GM19395 (cell line): ENCODE measurements at regions not wholly inside any gene's neighbourhood (a gene's known extent, or its start where the extent isn't known, plus 50 kb on each side); places are given as distances from the start of the nearest gene placed in this dataset.
"Not testable (repeated sequence)": the region's sequence is repeated elsewhere in the genome, so short reads cannot be mapped to it uniquely, and the experiment has no call there.

ENCODE experiments used
- ATAC-seq: cut with Tn5 transposase; IDR thresholded peaks from one replicate; pipeline ENCODE4 v1.9.1; 2021; ENCODE audit warnings: mild to moderate bottlenecking, moderate library complexity; ENCODE audit not compliant: unreplicated experiment

DNA sequence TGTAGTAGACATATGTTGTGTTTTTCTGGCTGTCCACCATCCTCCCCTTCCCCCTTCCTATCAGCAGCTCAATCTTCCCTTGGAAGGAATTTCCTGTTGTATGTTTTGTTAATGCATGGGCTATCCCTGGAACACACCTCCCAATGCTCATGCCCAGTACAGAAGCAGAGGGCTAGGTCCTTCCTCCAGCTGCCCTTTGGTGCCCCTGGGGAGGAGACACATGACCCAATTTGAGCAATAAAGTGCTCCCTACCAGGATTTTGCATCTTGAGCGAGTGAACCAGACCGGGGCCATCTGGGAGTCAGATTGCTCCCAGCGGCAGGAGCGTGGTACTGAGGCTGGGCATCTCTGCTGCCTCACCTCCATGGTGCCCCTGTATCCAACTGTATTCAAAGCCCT lies 141.5 kb upstream of the MED13 start:
- ATAC-seq = no peak

- not testable (repeated sequence) for ATAC-seq
Observed at GRCh38 chr17:62197156-62197555, 132.1 kb upstream of the MED13 start.

DNA sequence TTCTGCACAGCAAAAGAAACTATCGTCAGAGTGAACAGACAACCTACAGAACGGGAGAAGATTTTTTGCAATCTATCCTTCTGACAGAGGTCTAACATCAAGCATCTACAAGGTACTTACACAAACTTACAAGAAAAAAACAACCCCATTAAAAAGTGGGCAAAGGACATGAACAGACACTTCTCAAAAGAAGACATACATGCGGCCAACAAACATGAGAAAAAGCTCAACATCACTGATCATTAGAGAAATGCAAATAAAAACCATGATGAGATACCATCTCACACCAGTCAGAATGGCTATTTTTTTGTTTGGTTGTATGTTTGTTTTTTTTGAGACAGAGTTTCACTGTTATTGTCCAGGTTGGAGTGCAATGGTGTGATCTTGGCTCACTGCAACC lies 131.5 kb upstream of the MED13 start:
- not testable (repeated sequence) for ATAC-seq

DNA sequence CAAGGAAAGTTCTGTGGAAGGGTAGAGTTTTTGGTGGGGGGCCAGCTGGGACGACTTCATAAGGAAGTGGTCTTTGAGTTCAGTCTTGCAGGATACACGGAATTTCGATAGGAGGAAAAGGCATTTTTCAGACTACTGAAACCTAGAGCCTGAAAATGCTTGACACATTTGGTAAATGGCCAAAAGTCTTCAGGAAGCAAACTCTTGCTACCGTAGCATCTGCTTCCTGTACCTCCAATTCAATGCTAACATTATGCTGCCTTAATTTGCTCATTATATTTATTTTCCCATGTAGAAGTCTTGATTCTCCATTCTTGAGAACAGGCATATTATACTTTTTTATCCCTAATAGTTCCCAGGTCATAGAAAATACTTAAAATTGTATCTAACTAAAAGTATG lies 129.3 kb upstream of the MED13 start:
- ATAC-seq = no peak

- ATAC-seq = no peak
Observed at GRCh38 chr17:62193249-62193648, 128.2 kb upstream of the MED13 start.

GRCh38 chr17:62191390-62192361 lies 126.6 kb upstream of the MED13 start:
- ATAC-seq = no peak

DNA sequence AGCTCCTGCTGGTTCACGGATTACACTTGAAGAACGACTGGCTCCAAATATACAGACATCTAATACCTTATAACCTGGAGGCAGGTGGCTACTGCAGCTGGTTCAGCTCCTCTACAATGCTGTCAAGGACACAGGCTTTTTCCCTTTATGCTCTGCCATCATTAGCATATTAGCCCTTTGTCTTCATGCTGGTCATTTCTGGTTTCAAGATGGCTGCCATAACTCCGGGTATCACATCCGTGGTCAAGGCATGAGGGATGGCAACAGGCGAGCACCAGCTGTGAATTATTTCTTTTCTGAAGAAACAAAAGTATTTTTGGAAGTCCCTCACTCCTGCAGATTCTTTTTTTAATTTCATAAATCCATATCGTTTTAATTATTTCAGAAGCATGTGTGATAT lies 124.3 kb upstream of the MED13 start:
- no peak for ATAC-seq

DNA sequence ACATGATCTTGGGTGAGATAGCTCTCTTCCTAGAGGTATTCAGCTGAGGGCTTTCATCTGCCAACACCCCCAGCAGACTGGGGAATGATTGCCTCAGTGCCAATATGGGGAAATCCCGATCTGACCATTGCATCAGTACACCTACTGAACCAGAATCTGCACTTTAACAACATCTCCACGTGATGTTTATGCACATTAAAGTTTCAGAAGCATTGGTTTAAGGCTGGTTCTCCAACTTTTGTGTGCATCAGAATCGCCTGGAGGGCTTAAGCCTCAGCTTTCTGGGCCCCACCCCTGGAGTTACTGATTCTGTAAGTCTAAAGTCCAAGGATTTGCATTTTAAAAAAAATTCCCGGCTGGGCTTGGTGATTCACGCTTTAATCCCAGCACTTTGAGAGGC lies 123.6 kb upstream of the MED13 start:
- no peak for ATAC-seq

GRCh38 chr17:62187681-62188080 lies 122.6 kb upstream of the MED13 start:
- ATAC-seq = no peak

- no peak for ATAC-seq
Observed at GRCh38 chr17:62186841-62187240, 121.8 kb upstream of the MED13 start.

- ATAC-seq = no peak
Observed at GRCh38 chr17:62180772-62181171, 115.7 kb upstream of the MED13 start.

DNA sequence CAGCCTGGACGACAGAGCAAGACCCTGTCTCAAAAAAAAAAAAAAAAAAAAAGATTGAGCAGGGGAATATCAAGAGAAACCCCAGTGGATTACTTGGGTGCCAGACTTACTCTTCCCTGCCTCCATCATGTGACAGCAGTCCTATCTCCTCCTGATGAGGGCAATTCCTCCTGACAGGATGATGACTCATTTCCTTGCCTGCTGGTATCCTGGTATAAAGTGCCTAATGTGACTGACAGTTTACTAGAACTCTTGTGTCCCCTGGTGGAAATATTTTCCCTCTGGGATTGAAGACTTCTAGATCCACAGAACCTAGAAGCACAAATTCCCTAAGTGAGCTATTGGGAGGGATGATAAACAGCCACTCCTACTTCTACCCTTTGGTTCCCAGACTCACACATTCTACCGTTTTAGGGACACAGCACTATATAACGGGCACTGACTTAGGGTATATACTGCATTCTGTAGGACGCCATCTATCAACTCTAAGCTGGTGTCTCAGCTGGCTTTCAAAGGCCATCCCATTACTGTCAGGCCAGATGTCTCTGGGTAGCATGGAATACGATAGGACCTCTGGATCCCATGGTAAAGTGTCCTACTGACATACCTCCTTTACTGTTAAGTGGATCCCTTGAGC lies 114.6 kb upstream of the MED13 start:
- no peak for ATAC-seq

- ATAC-seq = no peak
Observed at GRCh38 chr17:62178579-62178978, 113.5 kb upstream of the MED13 start.

GRCh38 chr17:62172492-62173291 lies 107.6 kb upstream of the MED13 start:
- ATAC-seq = no peak

DNA sequence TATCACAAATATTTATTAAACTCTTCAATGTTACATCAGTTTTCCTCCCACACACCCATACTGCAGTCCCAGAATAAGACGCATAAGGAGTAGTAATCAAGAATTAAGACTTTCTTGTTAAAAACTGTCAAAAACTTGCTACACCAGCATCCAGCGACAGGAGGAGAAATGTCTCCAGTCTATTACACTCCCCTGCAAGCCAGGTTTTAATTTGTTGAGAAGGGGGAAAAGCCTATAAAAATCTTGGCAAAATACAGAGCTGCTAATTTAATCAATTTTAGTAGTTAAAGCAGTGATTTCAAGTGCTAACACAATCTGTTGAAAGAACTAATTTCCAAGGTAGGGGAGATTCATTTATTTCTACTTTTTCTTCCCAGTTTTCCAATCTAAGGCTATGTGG lies 102.0 kb upstream of the MED13 start:
- ATAC-seq = no peak

DNA sequence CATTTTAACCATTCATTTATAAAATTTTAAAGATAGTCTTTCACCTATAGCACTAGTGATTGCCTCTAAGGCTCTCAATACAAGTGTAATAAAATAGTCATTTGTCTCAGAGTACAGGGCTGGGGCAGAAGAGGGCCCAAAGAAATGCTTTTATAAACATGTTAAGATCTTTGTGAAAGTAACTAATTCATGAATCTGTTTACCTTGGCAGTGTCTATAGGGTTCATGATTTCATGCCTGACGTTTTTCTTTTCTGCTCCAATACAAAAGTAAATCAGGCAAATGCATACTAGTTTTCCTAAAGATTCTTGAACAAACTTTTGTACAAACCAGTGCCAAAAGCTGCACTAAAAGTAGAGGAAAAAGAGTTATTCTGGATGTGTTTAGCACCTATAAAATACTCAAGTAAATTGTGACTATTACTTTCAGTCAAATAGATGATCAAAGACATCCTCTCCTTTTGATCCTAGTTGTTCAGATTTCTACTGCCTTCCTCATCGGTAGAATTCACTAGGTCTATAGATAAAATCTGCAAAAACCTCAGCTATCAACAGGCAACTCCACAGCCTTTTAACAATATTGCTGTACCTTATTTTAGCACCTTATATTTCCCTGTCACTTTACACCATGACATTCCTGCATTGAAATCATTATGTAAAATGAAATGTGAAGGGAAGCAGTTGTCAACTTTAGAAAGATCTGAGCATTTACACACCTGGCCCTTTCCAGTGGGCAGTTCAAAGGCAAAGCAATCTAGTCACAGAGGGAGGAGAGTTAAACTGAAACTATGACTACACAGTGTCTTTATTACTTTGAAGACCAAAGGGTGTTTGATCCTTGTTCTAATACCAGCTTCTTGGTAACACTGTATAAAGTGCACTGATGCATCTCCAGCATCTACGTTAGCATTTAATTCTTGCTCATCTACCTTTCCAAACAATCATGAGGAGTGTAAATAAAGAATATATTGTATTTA lies 100.0 kb upstream of the MED13 start:
- no peak for ATAC-seq

GRCh38 chr17:62163847-62164246 lies 98.8 kb upstream of the MED13 start:
- ATAC-seq = no peak

DNA sequence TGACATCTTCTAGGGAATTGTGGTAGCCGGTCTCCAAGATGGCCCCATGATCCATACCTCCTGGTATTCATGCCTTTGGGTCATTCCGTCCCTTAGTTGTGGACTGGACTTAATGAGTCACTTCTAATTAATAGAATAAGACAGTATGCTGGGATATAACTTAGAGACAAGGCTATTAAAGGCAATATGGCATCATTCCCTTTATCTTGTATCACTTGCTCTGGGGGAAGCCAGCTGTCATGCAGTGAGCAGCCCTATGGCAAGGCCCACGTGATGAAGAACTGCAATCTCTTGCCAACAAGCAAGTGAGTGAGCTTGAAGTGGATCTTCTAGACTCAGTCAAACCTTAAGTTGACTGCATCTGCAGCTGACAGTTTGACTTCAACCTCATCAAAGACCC lies 97.8 kb upstream of the MED13 start:
- no peak for ATAC-seq

DNA sequence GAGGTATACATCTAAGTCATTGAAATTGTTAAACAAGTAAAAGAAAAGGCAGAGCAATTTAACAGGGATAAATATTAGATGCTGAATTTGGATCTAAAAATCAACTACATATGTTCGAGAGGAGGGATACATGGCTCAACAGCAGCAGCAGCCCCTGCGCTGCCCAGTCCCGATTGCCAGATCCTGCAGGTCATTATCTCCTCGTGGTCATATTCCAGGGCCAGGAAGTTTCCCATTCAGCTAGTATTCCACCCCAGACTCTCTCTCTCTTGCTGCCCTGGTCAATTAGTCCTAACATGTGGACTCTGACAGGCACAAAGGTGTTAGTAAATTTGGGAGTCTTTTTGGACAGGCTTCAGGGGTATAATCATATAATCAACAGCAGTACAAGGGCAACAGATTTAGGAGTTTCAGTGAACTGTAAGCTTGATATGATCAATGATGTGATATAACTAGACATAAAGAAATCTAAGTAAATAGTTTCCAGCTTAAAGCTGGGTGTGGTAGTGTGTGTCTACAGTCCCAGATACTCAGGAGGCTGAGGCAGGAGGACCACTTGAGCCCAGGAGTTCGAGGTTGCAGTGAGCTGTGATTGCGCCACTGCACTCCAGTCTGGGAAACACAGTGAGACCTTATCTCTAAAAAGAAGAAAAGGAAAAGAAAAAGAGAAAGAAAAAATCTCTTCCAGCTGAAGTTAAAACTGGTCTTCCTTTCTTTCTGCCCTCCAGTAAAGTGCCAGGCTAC lies 96.5 kb upstream of the MED13 start:
- ATAC-seq = no peak

DNA sequence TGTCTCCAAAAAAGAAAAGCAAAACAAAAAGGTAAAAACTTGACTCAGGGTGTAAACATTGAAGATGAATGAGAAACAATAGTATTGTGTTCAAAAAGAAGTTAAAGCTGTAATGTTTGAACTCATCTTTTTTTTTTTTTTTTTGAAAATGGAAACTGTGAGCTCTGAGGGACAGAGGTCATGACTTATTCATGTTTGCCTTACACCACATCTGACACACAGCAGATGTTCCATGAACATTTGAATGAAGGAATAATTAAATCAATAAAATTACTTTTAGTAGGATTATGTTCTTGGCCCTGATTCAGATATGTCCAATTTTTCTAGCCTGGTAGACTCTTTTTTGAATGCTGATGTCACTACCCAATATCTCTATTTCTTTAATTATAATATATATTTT lies 95.7 kb upstream of the MED13 start:
- ATAC-seq = no peak
